NCI-H510A (cell line): ENCODE measurements at regions not wholly inside any gene's neighbourhood (a gene's known extent, or its start where the extent isn't known, plus 50 kb on each side); places are given as distances from the start of the nearest gene placed in this dataset.

Experiments
- DNase-seq: peaks from one replicate; lab custom pipeline; 2025; lab: John Stamatoyannopoulos, UW

DNA sequence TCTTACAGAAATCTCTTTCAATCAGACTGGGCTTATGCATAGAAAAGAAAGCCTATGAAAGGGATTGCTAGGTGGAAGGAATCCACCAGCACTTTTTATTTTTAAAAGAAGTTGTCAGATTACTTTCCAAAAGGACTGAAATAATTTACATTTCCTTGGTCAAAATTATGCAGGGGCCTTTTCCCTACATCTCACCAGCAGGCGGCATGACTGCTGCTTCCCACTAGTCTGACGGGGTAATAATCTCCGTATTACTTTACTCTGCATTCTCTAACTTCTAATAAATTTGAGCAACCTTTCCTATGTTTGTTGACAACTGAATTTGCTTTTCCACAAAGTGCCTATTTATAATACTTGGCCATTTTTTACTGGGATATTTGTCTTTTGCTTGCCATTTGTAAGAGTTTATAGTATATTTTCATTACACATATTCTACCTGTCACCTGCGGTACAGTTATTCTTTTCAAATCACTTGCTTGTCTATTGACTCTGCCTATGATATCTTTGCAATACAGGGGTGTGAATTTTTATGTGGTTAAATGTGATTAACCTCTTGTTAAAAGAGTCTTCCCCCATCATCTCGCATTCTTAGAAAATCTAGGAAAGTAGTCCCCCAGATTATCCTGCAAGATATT, 51.9 kb upstream of the USP47 start:
- DNase-seq = no peak

DNA sequence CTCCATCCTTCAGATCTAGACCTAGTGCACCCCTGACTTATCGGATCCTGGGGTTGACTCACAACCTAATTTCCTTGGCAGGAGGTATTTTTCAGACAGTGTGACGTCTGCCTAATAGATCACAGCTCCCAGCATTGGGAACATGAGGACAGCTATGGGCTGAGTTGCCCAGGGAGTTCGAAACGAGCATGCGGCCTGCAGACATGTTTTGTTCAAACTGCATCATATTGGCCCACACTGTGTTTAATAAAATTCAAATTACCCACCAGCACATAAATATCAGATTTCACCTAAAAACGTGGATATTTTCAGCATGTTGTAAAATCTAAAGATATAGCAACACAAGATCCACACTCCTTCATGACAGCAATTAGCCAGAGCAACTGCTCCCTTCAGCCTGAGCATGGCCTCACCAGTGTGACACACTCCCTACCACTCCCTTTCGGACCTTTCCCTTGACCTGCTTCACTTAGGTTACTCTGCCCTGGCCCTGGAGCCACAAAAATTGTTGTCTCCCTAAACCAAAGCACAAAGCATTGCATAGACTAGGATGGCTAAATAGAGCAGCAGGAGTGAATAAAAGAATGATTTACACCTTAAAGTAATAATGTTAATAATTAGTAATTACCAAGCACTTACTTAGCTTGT, 53.6 kb upstream of the USP47 start:
- DNase-seq = no peak

DNA sequence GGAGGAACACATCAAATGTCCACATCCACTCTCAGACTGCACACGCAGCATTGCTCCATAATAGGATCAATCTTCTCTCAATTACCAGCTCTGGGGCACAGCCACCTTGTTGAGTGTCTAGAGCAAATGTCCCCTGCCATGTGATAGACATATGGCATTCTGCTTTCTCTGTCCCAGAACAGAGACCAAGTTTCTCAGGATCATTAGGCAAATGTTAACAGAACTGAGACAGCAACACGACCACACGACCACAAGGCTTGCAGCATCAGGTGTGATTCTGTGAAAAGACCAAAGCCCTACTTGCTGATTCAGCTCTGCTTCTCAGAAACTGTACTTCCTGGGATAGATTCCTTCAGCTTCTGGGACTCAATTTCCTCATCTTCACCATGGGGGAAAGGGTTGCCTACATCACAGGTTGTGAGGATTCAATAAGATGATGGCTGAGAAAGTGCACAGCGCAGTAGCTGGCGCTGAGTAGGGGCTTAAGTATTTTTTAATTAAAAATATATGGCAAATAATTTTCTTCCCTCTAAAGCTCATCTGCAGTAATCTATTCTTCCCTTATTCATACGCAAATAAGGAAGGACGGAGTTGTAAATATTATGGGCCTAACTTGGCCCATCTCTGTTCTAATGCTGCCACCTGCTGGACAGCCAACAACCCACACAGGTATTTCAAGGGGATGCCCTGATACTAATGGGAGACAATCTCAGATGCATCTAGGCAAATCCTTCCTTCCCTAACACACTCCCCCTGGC, 54.3 kb upstream of the USP47 start:
- no peak for DNase-seq

DNA sequence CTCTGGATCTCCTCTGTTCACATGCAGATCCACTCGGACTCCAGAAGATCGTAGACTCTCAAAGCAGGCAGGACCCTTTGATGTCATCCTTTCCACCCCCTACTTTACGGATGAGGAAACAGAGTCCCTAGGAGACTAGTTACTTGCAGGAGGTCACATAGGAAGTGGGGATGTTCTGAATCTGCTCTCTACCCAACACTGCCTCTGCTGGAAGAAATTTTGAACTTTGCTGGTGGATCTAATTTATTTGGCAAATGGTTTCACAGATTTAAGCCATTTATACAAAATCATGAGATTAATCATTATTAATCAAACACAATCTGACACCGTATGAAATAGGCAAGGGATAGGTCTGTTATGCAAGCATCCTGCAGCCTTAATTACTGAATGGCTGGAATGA, 55.0 kb upstream of the USP47 start:
- no peak for DNase-seq

DNA sequence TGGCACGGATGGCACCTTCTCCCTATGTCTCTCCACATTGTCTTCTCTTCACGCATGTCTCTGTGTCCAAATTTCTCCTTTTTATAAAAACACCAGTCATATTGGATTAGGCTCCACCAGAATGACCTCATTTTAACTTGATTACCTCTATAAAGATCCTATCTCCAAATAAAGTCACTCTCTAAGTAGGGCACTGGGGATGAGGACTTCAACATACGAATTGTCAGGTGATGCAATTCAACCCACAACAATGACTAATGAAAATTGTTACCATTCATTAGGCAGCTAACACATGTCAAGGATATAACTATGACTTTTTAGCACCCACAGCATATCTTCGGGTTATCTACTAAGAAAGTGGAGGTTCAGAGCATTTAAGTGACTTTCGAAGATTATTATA, 55.5 kb upstream of the USP47 start:
- DNase-seq = no peak

DNA sequence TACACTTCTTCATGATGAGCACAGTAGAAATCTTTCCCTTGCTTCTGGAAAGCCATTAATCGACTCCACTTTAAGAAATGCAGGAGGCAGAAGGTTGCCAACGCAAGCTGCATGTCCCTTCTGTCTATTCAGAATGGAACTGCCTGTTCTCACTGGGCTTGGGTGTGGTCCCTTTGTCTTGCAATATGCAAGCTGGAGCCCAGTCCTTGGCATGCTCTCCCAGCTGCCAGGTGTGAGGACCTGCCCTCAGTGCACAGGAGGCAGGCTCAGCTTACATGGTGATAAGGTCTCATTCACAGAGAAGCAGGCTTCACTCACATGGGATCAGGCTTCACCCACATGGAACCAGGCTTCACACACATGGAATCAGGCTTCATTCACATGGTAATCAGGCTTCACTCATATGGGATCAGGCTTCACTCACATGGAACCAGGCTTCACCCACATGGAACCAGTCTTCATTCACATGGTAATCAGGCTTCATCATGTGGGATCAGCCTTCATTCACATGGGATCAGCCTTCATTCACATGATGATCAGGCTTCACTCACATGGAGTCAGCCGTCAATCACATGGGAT, 59.2 kb upstream of the USP47 start:
- DNase-seq = peak; percentile 40

DNA sequence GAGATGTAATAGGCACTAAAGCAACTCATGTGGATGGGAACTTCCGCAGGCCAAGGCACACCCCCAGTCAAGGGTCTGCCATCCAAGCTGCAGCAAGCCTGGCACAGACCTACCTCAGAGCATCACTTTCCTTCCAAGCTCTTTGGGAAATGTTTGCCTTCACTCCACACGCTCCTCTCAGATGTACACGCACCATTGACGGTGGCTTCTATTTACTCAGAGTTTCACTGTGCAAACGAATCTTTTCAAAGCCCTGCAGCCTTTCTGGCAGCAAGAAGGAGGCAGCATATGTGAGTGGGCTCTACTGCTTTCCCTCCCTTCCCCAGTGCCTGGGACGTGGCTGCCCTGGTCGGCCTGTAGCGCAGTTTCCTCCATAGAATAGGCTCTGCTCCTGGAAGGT, 60.9 kb upstream of the USP47 start:
- peak; percentile 68 for DNase-seq

DNA sequence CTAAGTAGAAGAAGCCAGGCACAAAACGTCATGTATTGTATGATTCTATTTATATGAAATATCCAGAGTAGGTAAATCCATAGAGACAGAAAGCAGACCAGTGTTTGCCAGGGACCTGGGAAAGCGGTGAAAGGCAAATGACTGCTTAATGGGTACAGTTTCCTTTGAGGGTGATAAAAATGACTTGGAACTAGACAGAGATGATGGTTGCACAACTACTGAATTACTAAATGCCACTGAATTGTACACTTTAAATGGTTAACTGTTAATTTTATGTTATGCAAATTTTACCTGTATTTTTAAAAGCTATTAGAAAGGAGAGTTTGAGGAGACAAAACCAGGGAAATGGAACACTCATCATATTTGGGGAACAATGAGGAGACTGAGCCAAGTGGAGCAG, 61.8 kb upstream of the USP47 start:
- DNase-seq = no peak

DNA sequence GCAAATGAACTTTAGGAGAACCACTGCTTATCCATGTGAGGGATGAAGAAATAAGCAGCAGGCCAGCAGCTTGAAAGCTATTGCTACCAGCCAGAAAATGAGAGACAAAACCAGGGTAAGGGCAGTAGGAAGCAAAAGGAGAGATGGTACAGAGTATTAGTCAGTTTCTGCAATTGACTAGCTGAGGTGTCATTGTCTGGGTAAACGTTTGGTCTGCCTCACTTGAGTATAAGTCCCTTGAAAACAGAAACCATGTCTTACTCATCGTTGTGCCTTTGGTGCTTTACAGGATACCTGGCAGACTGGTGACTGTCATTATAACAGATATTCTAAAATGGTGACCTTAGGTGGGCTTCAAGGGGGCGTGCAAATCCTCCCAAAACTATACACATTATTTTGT, 63.9 kb upstream of the USP47 start:
- DNase-seq = no peak

DNA sequence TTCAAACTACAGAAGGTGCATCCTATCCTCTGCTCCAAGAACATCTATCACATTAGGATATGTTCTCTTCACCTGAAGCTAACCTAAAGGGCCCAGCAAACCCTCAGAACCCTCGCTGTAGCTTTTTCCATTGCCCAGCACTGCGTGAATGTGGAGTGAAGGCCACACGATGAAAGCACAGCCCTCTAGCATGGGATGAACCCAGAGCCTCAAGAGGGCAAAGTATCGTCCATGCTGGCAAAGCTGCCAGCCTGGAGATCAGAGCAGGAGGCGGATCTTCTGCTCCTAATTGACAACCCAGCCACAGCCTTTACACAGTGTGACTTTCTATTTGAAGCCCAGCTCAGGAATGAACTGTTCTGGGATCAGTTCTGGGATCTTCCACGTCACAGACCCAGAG, 65.1 kb upstream of the USP47 start:
- DNase-seq = no peak

DNA sequence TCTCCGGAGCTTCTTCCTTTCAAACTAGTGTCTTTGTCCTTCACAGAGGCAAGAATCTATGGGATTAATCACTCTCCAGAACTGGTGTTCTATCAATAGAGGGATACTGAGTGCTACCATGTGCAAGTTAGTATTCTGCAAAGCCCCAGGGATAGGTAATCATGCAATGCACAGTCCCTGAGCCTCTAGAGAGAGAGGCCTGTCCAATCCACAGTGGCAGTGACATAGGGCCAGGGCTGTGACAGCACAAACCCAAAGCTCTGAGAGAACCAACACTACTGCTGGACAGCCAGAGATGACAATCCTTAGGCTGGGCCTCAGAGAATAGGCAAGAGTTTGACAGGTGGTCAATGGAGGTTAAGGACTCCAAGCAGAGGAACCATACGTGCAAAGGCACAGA, 66.8 kb upstream of the USP47 start:
- DNase-seq = no peak

DNA sequence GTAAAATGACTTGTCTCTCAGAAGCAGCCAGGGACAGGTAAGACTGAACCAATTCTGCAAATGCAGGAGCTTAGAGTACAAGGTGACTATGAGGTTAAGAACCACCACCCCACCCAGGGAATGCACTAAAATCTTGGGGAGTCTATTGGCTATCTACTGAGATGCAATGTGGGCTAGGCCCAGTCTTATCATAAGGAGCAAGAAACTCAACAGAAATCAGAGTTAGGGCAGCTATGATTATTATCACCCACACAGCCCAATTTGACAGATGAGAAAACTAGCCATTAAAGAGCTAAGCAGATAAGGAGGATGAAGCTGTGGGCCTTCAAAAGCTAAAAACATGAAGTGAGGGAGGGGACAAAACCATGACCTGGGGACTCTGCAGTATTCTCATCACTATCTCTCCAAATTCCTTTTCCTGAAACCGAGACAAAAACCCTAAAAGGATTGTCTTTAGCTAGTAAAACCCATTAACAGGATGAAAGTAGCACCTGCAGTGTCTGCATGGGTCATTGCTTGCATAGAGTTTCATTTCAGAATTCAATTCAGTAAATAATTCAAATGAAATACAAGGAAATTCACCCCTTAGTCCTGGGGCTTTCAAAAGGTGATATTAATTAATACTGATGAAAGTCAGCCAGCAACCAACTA, 68.8 kb upstream of the USP47 start:
- DNase-seq = no peak

DNA sequence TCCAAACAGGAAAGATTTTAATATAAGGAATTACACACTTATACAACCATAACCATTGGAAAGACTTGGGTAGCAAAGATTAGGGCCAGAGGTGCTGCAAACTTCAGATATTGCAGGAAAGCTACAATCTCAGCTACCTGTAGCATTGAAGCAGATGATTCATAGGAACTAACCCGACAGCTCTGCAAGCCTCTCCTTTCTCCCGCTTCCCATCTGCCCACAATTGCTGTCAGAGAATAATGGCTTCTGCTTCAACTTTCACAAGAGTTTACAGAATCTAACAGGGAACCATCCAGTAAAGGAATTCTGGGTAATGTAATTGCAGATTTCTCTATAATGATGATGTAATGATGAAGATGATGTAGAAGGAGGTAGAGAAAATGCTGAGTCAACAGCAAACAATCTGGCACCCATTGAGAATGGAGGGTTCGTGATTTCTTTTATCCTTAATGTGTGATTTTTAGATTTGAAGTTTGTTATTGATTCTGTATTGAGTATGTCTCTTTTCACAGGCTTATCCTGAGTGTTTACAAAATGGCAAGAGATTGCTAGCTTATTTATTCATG, 70.8 kb upstream of the USP47 start:
- DNase-seq = no peak

DNA sequence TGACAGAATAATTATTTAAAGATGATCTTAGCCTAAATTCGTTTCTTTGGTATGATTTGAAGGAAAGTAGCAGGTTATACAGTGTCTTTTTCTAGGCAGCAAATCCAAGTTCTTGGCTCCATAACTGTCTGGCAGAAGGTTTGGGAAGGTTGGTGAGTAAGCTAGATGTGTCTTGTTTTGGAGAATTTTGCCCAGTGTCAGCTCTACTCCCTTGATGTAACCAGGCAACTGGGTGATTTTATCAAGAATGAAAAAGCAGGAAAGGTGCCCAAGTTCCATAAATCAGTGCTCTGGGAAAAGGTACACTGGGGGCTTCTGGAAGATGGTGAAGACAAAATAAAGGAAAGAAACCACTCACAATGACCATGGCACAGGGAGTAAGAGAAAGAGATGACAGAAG, 71.5 kb upstream of the USP47 start:
- DNase-seq = no peak

DNA sequence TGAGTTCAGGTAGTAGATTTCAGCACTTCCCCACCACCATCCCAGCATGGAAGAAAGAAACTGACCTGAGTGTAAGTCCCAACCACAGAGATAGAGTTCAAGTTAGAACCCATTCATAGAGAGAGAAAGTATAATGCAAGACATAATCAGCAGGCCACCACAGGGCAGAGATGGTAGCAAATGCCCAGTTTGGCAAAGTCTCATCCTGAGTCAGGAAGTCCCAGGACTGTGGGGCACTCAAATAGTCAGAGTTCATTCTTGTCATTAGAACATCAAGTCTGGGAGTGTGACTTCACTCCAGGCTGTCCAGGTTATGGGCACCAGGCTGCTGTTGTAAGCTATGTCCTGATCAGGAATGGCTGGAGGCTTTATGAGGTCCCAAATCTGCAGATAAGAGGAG, 72.0 kb upstream of the USP47 start:
- DNase-seq = no peak

DNA sequence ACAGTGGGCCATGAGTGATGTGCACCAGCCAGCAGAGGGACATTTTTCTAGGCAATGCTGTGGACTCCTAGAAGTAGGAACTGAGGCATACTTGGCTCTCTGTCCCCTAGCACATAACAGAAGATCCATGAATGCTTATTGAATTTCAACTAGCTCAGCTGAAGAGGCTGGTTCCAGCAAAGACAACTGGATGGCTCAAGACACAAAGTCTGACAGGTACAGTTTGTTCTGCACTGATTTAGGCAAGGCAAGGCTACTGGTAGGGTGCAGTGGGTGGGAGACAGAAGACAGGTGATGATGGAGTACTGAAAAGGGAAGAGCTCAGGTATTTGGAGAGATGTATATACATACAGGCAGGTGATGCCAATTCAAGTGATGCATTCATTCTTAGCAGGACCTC, 72.4 kb upstream of the USP47 start:
- DNase-seq = no peak

DNA sequence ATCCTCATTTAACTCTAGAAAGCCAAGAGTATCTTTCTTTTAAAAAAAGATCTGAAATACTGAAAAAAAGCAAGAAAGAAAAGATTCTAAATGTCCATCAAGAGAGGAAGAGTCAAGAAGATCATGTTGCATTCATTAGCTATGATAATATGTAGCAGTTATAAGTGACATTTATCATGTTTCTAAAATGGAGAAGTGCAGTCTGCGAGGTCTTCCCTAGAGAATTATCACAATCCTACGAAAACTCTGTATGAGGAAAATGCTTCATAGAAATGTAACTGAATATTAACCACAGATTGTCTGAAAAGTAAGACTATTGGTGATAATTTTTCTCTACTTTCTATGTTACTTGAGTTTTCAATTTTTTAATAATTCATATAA, 77.4 kb upstream of the USP47 start:
- DNase-seq = no peak

DNA sequence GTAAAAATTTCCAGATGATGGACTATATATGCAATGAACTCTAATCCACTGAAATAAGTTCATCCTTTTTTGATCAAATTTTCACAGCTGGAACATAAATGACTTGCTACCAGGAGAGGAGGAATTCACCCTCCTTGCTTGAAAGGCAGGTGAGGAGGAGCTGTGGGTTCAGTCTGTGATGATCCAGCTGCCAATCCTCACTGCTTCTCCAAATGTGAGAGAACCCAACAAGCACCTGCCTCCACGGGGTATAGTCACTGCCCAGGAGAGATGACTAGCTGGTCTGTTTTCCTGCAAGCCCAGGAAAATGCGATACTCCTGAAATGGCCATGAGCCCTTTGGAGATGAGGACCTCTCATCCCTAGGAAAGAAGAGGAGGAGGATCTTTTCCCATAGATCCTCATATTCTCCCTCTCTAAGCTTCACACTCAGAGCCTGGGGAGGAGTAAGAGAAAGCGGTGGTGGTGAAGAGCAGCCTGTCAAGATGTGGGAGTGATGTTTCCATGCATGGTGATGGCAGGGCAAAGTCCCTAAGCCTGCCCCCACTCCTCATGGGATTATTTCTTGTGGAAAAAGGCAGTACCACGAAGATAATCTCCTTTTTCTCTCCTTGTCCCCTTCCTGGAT, 77.9 kb upstream of the USP47 start:
- no peak for DNase-seq

DNA sequence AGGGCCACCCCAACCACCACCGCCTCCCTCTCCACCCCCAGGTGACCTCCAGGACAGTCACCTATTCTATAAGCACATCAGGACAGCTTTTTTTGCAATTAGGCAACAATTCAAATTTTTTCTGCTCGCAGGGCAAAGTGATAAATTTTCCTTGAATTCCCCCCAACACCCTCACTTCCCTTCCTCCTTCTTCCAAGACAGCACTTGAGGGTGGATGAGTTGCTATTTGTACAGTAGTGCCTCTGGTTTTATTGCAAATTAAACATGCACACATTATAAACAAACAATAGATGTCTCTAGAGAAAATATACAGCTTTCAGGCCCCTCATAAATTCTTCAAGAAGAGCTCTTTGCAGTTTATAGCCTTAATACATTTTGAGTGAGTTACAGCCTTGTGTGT, 80.9 kb upstream of the USP47 start:
- no peak for DNase-seq

DNA sequence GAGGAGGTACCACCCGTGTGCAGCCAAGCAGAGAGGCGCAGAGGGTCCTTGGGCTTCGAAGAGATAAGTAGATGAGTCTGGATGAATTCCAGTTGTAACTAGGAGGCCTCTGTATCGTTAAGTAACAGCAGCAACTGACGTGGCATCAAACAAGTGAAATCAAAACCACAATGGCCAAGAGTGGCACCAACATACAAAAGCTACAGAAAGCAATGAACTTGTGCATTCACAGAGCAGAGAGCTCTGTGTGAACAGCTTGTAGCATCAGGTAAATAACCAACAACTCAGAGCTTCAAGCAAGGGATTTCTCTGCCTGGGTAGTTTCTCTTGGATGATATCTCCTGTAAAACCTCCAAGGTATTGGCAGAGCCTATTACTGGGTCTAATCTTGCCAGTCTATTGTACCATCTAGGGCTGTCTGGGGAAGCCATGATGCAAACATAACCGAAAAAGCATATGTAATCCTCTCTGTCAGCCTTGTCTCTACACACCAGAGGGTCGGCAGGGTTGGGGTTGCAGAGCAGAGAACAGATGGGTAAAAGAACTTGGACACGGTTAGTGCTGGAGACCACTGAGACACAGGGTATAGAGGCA, 83.1 kb upstream of the USP47 start:
- no peak for DNase-seq

DNA sequence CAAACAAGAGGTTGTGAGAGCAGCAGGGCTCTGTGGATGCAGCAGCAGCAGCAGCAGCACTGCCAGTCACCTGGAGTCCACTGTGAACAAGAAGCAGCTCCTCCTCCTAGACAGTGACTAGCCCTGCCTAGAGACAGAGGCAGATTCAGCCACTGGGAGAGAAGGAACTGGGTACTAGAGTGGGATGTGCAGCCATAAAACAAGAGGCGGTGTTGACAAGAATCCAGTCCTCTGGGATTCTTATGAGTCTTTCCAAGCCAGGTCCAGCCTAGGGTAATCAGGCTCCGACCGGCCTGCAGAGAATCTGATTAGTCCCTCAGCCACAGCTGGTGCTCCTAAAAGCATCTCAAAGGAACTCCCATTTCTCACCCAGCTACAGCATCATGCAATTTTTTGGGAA, 83.9 kb upstream of the USP47 start:
- DNase-seq = no peak

DNA sequence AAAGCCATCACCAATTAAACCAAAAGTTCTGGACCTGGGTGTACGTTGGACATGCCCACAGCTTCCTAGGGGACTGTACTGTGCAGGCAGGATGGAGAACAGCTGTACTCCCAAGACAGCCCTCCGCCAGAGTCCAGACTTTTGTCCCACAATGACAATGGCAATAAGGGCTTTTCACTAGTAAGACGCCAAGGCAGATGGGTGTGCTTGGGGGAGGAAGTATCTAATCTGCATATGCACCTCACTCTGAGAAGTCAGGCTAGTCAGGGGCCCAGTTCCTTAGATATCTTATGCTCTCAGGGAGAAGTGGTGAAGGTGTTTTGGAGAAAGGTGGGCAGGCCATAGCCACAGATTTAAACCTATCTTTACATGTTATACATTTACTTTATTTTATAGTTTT, 85.1 kb upstream of the USP47 start:
- no peak for DNase-seq
